Heart left ventricle (tissue), 16 donors: ENCODE measurements at regions not wholly inside any gene's neighbourhood (a gene's known extent, or its start where the extent isn't known, plus 50 kb on each side); places are given as distances from the start of the nearest gene placed in this dataset.

ENCODE experiments used
- ATAC-seq, 4 donors: fragments of 200-7000 bp; cut with Tn5 transposase; one replicate each; pipeline ENCODE4 v1.9.1; 2020 to 2022; ENCODE audit warnings: moderate library complexity in 4 of 4, mild to moderate bottlenecking in 3 of 4, moderate number of reproducible peaks in 1 of 4
- DNase-seq, 5 donors: peaks; one replicate each; pipeline ENCODE4 v3.0.0-alpha.2; 2020
- H3K27ac ChIP-seq, 12 donors: fragments of 200-600 bp; sonication (generic) in 4 of 12; one replicate each; pipeline versions ENCODE4 v1.5.0 to v1.8.0; 2016 to 2022; ENCODE audit warnings: mild to moderate bottlenecking in 2 of 12
- H3K27me3 ChIP-seq, 9 donors: fragments of 200-600 bp; sonication (generic) in 2 of 9; one replicate each; pipeline versions ENCODE4 v1.5.1 to v1.8.0; 2016 to 2022; ENCODE audit warnings: mild to moderate bottlenecking in 3 of 9
- H3K36me3 ChIP-seq, 9 donors: fragments of 200-600 bp; sonication (generic) in 2 of 9; one replicate each; pipeline versions ENCODE4 v1.5.0 to v1.8.0; 2018 to 2022; ENCODE audit warnings: mild to moderate bottlenecking in 2 of 9
- H3K4me1 ChIP-seq, 12 donors: fragments of 200-600 bp; sonication (generic) in 4 of 12; one replicate each; pipeline versions ENCODE4 v1.5.0 to v1.8.0; 2016 to 2022; ENCODE audit warnings: mild to moderate bottlenecking in 3 of 12
- H3K4me3 ChIP-seq, 12 donors: fragments of 200-600 bp; sonication (generic) in 4 of 12; one replicate each; pipeline versions ENCODE4 v1.5.0 to v1.8.0; 2017 to 2022; ENCODE audit warnings: mild to moderate bottlenecking in 9 of 12, moderate library complexity in 4 of 12
- H3K9me3 ChIP-seq, 12 donors: fragments of 200-600 bp; sonication (generic) in 4 of 12; one replicate each; pipeline versions ENCODE4 v1.5.0 to v1.8.0; 2016 to 2022; ENCODE audit warnings: mild to moderate bottlenecking in 1 of 12
- CTCF ChIP-seq, 12 donors: fragments of 200-600 bp; sonication (generic) in 4 of 12; IDR thresholded peaks; one replicate each; pipeline versions ENCODE4 v1.5.0 to v1.8.0; 2018 to 2022; ENCODE audit warnings: antibody characterized with exemption in 12 of 12, mild to moderate bottlenecking in 5 of 12
- POLR2A ChIP-seq, 2 donors: fragments of 450-650 bp; IDR thresholded peaks; one replicate each; pipeline ENCODE4 v1.6.1; 2017; ENCODE audit warnings: antibody characterized with exemption in 2 of 2, mild to moderate bottlenecking in 2 of 2, moderate library complexity in 2 of 2
- WGBS, 4 donors: extraction: QIAGEN DNeasy Blood & Tissue Kit in 2 of 4; methylation state at CpG; one replicate each; pipeline versions ENCODE4 v1.1.5 to v1.1.7; 2013 to 2018; 5-methylcytosine and 5-hydroxymethylcytosine counted together
- intact Hi-C, 10 donors: fragments of 100-400 bp; cut with DNase I; formaldehyde crosslinking; loops; one replicate each; pipeline versions ENCODE4 v1.11.1 to v1.14.2; 2022
- donor health status: ischemic (EF 13 %, LVEDD 7.1; RV severe dilation, severe dysfunction).
- donor health status: healthy with polysubstance abuse.
- donor health status: DM: no; HTN: yes; CAD: no.
- donor health status: DM: no; HTN: no; CAD: no.
- donor health status: ischemic (EF 25% LVEDD 6.9; RV normal size, moderate dysfunction).
- donor health status: ischemic (EF 25% LVEDD 5.7; RV mildly dilated, moderate dysfunction).
- donor health status: healthy.
- donor health status: DM: yes; HTN: yes; CAD: no.
- donor health status: ischemic (EF 35%, LVEDD 5.7; RV mildly dilated, moderate dysfunction).
- donor health status: nonischemic (EF 11% LVEDD 7.7; RV severe dilation, severe dysfunction).
- donor health status: DM: yes; HTN: yes; CAD: no.
- donor health status: PGD.
- donor health status: ischemic (EF 29% LVEDD 5.4; RV normal size, mild dysfunction).
- donor health status: nonischemic (EF 23%, LVEDD 6.1; RV moderate dilation, normal function).

- ATAC-seq (no peak), DNase-seq (no peak)
- WGBS, 4 donors = 67 to 83% (median 77%) methylated on average over 1 of the region's 1 CpG; no CpG with 5 or more reads in 1 of the 4 donors
- Histone ChIP-seq H3K27ac (no peak overlapping the region), H3K27me3 (no peaks in the 10 kb centered on the region), H3K4me3 (no peak overlapping the region), H3K36me3 (no peaks in the 10 kb centered on the region), H3K4me1 (no peaks in the 10 kb centered on the region), H3K9me3 (peaks cover 0 to 11% (median 0%) of the 10 kb centered on the region in 12 donors)
- TF ChIP-seq CTCF (IDR thresholded peaks at IDR 0.05) (no peak), POLR2A (IDR thresholded peaks at IDR 0.05) (no peak)
- intact Hi-C loops = no loop called here
Observed at GRCh38 chr7:53794816-53795215, 747.4 kb upstream of the VSTM2A start.

DNA sequence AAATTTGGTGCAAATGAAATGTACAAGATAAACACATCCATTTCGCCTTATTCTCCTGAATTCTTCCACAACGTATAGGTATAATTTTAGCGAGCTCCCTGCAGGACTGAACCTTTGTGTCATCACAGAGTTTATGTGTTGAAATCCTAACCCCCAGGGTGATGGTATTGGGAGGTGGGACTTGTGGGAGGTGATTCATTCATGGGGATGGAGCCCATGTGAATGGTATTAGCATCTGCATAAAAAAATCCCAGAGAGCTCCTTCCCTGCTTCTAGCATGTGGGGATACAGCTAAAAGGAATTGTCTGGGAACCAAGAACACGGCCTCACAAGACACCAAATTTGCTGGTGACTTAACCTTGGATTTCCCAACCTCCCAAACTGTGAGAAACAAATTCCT lies 741.4 kb upstream of the VSTM2A start:
- Histone ChIP-seq H3K9me3 (no peaks in the 10 kb centered on the region), H3K4me3 (no peak overlapping the region), H3K4me1 (no peaks in the 10 kb centered on the region), H3K36me3 (no peaks in the 10 kb centered on the region), H3K27me3 (no peaks in the 10 kb centered on the region), H3K27ac (no peak overlapping the region)
- ATAC-seq = no peak
- 75 to 83% (median 79%) methylated on average over 4 of the region's 4 CpGs for WGBS, 4 donors
- no peak for DNase-seq
- intact Hi-C loops = no loop called here
- no peak for TF ChIP-seq POLR2A (IDR thresholded peaks at IDR 0.05)
- TF ChIP-seq CTCF (IDR thresholded peaks at IDR 0.05) = no peak

DNA sequence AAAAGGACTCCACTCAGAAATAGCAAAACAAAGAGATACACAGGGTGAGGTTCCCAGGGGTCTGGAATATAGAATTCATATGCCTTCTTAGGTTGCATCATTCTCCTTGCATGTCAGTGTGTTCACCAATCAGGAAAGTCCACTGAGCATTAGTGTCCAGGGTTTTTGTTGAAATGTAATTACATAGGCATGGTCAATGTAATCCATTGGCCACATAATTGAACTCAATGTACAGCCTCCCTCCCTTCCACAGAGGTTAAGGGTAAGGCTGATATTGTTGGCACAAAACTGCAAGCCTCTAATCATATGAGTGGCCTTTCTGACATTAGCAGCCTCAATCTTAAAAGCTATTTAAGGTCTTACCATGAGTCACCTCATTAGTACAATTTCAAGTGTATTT lies 736.1 kb upstream of the VSTM2A start:
- intact Hi-C loops = no loop called here
- Histone ChIP-seq H3K27ac (no peak overlapping the region), H3K27me3 (no peaks in the 10 kb centered on the region), H3K36me3 (no peaks in the 10 kb centered on the region), H3K4me3 (no peak overlapping the region), H3K4me1 (no peaks in the 10 kb centered on the region), H3K9me3 (peaks cover 0 to 4% (median 0%) of the 10 kb centered on the region in 12 donors)
- no peak for TF ChIP-seq POLR2A (IDR thresholded peaks at IDR 0.05)
- TF ChIP-seq CTCF (IDR thresholded peaks at IDR 0.05) = no peak
- no peak for DNase-seq
- no peak for ATAC-seq

- intact Hi-C loops = no loop called here
- ATAC-seq = peak in 1 of 4 donors; percentile 57
- WGBS, 4 donors = 73 to 91% (median 82%) methylated on average over 22 of the region's 22 CpGs
- no peak for DNase-seq
- H3K36me3 ChIP-seq = no peaks in the 10 kb centered on the region
- TF ChIP-seq CTCF (IDR thresholded peaks at IDR 0.05) (no peak), POLR2A (IDR thresholded peaks at IDR 0.05) (no peak)
- peak overlapping the region in 1 of 12 donors; percentile 52 for H3K4me3 ChIP-seq
- H3K9me3 ChIP-seq = peaks cover 0 to 4% (median 0%) of the 10 kb centered on the region in 12 donors
- H3K27me3 ChIP-seq = no peaks in the 10 kb centered on the region
- H3K27ac ChIP-seq = no peak overlapping the region
- no peaks in the 10 kb centered on the region for H3K4me1 ChIP-seq
Observed at GRCh38 chr7:53811555-53812079, 730.6 kb upstream of the VSTM2A start.
